ENCODE measurements at regions not wholly inside any gene's neighbourhood (a gene's known extent, or its start where the extent isn't known, plus 50 kb on each side); places are given as distances from the start of the nearest gene placed in this dataset.
"Not testable (repeated sequence)": the region's sequence is repeated elsewhere in the genome, so short reads cannot be mapped to it uniquely, and the experiment has no call there.

- no peak for DNase-seq
These were observed 166.8 kb upstream of the MAGI2 start for GRCh38 chr7:79620291-79620690.

GRCh38 chr7:79619216-79619615, 165.7 kb upstream of the MAGI2 start:
- DNase-seq = no peak

GRCh38 chr7:79615871-79616640, 162.6 kb upstream of the MAGI2 start:
- DNase-seq = no peak

GRCh38 chr7:79615466-79615865, 162.0 kb upstream of the MAGI2 start:
- no peak for DNase-seq

- no peak for DNase-seq
These were observed 159.4 kb upstream of the MAGI2 start for GRCh38 chr7:79612903-79613302.

GRCh38 chr7:79612022-79612421, 158.6 kb upstream of the MAGI2 start:
- no peak for DNase-seq

- DNase-seq = no peak
These were observed 157.4 kb upstream of the MAGI2 start for GRCh38 chr7:79610748-79611304.

- DNase-seq = no peak
These were observed 156.8 kb upstream of the MAGI2 start for GRCh38 chr7:79610313-79610712.

GRCh38 chr7:79608005-79608404, 154.5 kb upstream of the MAGI2 start:
- DNase-seq = no peak

GRCh38 chr7:79604841-79605240, 151.4 kb upstream of the MAGI2 start:
- DNase-seq = no peak

- DNase-seq = no peak
These were observed 144.9 kb upstream of the MAGI2 start for GRCh38 chr7:79598351-79598750.

GRCh38 chr7:79594671-79595070, 141.2 kb upstream of the MAGI2 start:
- not testable (repeated sequence) for DNase-seq

- no peak for DNase-seq
These were observed 140.4 kb upstream of the MAGI2 start for GRCh38 chr7:79593866-79594301.

GRCh38 chr7:79590916-79591623, 137.6 kb upstream of the MAGI2 start:
- no peak for DNase-seq

- no peak for DNase-seq
These were observed 136.9 kb upstream of the MAGI2 start for GRCh38 chr7:79590391-79590790.

GRCh38 chr7:79570903-79571302, 117.4 kb upstream of the MAGI2 start:
- DNase-seq = no peak

- no peak for DNase-seq
These were observed 110.5 kb upstream of the MAGI2 start for GRCh38 chr7:79563821-79564522.

- DNase-seq = no peak
These were observed 102.1 kb upstream of the MAGI2 start for GRCh38 chr7:79555571-79555970.

- DNase-seq = no peak
These were observed 100.5 kb upstream of the MAGI2 start for GRCh38 chr7:79553811-79554555.

GRCh38 chr7:79552463-79552862, 99.0 kb upstream of the MAGI2 start:
- DNase-seq = no peak

GRCh38 chr7:79548727-79549126, 95.3 kb upstream of the MAGI2 start:
- no peak for DNase-seq

- no peak for DNase-seq
These were observed 93.7 kb upstream of the MAGI2 start for GRCh38 chr7:79547132-79547531.
